GM19397 (cell line): ENCODE measurements at regions not wholly inside any gene's neighbourhood (a gene's known extent, or its start where the extent isn't known, plus 50 kb on each side); places are given as distances from the start of the nearest gene placed in this dataset.
"Not testable (repeated sequence)": the region's sequence is repeated elsewhere in the genome, so short reads cannot be mapped to it uniquely, and the experiment has no call there.

Source experiments
- ATAC-seq: cut with Tn5 transposase; IDR thresholded peaks from one replicate; pipeline ENCODE4 v1.9.1; 2021; ENCODE audit warnings: mild to moderate bottlenecking, moderate library complexity; ENCODE audit not compliant: unreplicated experiment

DNA sequence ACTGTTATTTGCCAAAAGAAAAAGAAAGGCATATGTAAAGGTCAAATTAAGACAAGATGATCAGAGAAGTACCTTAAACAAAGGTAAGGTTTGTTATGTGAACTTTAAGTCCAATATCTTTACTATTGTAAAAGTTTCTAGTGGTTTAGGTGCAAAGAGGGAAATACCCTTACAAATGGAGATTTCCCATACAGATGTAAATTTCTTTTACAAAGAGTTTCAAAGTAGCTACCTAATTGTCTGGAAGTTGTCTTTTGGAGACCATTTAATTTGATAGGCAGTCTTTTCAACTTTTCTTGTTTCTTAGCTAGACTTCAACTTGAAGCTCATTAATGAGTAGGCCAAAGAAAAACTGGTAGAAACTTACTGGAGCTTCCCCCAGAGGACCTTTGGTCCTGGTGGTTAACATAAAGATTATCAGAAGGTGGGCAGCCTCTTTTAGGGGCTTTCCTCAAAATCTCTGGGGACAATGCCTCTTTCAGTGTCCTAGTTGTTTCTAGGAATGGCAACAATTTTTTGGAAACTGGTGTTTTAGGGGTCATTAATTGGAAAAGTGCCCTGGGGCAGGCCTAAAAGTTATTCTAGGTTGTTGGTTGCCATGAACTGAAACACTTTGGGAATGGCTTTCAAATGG lies 297.3 kb downstream of the GUCY2F start:
- no peak for ATAC-seq

DNA sequence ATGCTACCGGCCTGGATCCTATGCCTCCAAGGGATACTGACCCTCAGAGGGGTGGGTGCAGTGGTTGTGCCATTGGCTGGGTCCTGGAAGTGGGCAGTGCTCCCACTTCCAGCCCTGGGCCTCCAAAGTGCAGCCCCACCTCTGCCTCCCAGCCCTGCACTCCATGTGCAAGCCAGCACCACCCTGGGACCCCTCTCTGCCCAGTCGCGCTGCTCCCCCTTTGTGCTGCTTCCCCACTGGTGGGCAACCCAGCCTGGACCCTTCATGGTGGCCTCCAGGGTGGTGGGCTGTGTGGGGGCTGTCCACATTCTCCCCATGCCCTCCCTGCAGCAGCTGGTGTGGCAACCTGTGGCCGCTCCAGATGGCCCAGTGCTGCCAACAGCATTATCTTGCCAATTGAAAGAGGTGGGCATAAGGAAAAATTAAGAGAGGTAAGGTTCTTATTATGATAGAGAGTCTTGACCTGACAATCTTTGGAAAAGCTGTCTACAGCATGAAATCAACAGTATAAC lies 309.7 kb downstream of the GUCY2F start:
- no peak for ATAC-seq

DNA sequence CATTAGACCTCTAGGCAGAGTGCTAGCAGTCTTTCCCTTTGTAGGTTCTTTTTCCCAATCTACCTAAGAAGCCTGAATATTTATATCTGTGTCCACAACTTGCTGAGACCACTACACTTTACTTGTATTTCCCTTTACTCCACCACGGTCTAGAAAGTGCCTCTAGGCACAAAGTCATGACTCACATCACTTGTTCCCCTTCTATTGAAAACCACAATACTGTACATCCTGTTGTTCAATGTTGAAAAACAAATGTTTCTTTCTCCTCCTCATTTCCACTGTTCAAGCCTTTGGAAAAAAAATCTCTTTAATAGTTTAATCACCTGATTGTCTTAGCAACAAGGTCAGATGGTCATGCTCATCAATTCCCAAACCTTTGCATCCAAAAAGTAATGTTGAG lies 326.7 kb downstream of the GUCY2F start:
- ATAC-seq, result no peak

DNA sequence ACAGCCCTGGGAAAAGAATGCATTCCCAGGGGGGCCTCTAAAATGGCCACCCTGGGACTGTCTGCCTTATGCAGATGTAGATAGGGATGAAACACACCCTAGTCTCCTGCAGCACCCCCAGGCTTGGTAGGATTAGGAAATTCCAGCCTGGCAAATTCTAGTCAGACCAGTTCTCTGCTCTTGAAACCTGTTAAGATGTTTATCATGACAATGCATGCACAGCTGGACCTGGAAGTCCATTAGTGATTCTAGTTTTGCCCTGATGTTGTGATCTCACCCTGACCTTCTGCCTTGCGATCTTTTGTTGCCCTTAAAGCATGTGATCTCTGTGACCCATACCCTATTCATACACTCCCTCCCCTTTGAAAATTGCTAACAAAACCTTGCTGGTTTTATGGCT lies 337.7 kb downstream of the GUCY2F start:
- not testable (repeated sequence) for ATAC-seq

DNA sequence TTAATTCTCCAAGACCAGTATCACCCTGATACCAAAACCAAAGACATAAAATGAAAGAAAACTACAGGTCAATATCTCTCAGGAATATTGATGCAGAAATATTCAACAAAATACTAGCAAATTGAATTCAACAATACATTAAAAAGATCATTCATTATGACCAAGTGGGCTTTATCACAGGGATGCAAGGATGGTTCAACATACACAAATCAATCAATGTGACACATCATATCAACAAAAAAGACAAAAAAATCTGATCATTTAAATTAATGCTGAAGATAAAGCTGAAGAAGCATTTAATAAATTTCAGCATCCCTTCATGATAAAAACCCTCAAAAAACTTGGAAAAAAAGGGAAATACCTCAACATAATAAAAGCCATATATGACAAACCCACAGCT lies 341.4 kb downstream of the GUCY2F start:
- ATAC-seq, result no peak

DNA sequence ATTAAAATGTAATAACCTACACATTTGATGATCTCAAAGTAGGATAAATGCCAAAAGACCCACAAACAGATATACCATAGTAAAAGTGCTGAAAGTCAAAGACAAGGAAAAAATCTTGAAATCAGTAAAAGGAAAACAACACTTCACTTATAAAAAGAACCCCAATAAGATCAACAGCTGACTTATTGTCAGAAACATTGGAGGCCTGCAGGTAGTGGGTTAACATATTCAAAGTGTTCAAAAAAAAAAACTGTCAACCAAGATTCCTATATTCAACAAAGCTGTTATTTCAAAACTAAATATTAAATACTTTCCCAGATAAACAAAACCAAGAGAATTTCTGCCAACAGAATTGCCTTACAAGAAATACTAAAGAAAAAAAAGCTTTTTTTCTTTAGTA lies 347.1 kb downstream of the GUCY2F start:
- ATAC-seq, result no peak

DNA sequence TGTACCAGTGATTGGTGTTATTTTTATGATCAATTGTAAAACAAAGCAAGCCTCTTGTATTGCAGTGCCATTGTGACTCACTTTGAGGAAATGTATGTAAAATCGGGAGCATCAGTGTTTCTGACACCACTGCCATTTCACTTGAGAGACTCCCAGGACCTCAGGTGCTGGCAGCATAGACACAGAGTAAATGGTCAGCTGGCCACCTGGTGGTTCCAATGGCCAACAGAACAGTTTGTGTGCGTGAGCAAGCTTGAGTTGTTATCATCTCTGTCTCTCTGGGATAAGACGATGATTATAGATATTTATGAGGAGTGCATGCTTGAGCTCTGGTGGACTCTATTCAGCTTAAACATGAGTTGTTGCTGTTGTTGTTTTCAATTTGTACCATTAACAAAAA lies 356.6 kb downstream of the GUCY2F start:
- no peak for ATAC-seq

DNA sequence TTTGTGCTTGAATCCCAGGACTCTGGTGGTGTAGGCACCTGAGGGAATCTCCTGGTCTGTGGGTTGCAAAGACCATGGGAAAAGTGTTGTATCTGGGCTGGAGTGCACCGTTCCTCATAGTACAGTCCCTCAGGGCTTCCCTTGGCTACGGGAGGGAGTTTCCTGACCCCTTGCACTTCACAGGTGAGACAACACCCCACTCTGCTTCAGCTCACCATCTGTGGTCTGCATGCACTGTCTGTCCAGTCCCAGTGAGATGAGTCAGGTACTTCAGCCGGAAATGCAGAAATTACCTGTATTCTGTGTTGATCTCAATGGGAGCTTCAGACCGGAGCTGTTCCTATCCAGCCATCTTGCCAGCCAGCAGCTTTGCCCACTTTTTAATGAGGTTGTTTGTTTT lies 353.0 kb upstream of the IRS4 start:
- no peak for ATAC-seq

DNA sequence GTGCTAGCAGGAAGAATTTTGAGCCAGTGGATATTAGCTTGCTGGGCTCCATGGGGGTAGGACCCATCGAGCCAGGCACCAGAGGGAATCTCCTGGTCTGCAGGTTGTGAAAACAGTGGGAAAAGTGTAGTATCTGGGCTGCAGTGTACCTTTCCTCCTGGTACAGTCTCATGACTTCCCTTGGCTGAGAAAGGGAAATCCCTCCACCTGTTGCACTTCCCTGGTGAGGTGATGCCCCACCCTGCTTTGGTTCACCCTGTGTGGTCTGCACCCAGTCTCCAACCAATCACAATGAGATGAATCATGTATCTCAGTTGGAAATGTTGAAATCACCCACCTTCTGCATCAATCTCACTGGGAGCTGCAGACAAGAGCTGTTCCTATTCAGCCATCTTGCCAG lies 341.4 kb upstream of the IRS4 start:
- ATAC-seq, result no peak

DNA sequence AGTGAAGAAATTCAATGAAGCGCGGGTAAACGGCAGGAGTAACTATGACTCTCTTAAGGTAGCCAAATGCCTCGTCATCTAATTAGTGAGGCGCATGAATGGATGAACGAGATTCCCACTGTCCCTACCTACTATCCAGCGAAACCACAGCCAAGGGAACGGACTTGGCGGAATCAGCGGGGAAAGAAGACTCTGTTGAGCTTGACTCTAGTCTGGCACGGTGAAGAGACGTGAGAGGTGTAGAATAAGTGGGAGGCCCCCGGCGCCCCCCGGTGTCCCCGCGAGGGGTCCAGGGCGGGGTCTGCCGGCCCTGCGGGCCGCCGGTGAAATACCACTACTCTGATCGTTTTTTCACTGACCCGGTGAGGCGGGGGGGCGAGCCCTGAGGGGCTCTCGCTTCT lies 317.8 kb upstream of the IRS4 start:
- ATAC-seq, result not testable (repeated sequence)

DNA sequence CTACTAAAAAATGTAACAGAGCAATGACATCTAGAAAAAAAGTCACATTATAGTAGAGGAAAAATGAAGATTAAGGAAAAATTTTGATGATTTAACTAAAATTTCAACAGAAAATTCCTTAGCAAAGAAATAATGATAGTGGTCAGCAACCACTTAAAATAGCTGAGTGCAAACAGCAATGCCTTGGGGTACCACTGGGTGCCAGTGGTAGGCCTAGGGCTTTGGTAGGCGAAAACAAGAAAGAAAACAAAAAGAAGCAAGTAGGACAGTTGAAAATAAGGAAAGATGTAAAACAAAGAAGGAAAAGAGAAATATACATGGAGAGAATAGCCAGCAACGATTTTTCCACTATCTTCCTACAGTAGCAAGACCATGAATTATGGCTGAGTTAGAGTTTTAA lies 313.5 kb upstream of the IRS4 start:
- no peak for ATAC-seq

DNA sequence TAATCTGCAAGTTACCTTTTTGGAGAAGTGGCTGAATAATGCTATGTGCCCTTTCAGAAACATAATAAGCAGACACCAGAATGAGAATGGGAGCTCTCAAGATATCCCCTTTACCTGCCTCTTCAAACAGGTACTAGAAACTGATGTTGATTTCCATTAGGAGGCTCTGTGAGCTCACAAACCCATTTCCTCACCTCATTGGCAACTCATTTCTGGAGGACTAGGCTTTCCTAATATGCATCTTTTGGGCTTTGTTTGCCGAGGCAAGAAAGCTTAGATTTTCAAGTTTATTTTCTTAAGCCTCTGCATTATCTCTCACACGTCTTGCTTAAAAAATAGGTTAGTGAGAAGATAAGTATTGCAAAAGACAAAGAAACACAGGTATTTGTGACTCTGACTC lies 313.1 kb upstream of the IRS4 start:
- ATAC-seq, result no peak

DNA sequence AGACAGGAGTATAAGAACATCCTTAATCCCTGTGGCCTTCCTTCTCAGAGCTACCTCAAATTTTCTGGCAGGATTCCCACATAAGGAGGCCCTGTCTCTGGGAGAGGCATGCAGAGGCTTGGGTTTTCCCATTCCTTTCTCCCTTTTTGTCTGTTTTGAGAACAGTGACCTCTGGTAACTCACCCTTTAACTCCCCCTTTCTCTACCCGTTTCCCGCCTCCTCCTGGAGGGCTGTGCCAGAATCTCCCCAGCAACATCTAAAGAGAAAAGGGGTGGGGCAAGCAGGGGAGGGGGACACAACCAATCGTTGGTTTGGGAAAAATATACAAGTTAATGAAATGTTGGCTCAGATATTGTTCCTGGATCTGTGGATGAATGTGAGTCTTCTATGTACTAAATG lies 303.7 kb upstream of the IRS4 start:
- ATAC-seq, result no peak

DNA sequence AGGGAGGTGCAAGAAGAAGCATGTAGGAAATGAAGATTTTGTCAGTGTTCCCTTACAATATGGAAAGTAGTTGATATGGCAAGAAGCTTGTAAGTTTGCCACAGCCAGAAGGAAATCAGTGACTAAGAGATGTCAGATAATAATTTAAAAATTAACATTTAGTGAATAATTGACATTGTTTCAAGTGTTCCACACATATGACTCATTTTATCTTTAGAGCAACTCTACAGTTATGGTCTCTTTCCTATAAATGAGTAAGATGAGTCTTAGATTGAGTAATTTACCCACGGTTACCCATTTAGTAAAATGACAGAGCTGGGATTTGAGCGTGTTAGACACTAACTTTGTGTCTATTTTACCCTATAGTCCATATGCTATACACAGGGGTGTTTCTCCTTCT lies 300.3 kb upstream of the IRS4 start:
- ATAC-seq, result peak; percentile 68

DNA sequence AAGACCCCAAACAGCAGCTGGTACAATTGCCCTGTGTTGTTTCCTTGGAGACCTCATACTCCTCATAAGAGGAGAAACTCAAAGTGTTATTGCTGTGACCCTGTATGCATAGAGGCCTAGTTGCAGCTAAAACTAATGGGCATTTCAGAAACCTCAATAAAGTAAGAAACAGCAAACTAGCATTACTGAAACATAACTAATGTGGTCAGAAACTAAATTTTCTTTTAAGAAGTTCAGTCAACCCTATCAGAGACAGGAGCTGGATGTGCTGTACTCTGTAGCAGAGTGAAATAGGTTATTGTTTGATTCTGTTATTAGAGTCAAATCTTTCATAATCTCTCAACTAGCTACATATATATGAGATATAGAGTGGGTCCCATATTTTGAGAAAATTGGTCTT lies 257.5 kb upstream of the IRS4 start:
- ATAC-seq, result no peak

DNA sequence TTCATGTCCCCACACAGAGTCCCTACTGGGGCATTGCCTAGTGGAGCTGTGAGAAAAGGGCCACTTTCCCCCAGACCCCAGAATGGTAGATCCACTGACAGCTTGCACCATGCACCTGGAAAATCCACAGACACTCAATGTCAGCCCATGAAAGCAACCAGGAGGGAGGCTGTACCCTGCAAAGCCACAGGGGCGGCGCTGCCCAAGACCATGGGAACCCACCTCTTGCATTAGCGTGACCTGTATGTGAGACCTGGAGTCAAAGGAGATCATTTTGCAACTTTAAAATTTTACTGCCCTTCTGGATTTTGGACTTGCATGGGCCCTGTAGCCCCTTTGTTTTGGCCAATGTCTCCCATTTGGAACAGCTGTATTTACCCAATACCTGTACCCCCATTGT lies 236.5 kb upstream of the IRS4 start:
- not testable (repeated sequence) for ATAC-seq

DNA sequence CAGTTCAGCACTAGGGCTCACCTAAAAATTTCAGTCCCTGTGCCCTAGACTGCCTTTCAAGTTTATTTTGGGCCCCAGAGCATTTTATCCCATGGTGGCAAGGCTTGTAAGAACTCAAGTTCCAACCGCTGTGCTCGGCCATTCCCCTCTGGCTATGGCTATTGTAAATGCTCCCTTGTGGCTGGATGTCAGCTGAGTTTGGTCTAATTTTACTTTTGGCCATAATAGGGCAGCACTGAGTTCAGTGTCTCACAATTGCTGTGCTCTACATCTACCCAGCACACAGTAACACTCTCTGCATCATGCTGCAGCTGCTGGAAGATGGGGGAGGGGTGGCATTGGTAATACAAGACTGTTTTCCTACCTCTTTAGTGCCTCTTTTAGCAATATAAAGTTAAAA lies 210.8 kb upstream of the IRS4 start:
- ATAC-seq, result no peak

DNA sequence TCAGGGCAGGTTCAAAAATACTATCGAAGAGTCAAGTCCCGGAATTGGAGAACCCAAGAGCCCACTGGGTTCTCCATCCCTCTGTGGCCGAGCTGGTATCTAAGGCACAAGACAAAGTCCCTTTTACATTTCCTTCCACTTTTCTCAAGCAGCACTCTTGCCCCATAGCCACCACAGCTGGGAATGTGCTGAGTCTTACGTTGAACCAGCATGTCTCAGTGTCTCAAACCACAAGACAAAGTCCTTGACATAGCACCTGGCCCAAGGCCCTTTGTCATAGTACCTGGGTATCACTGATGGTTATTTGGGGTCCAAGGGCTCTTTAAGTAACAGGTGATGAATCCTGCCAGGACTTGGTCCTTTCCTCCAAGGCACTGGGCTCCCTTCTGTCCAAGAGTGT lies 210.2 kb upstream of the IRS4 start:
- ATAC-seq, result no peak

DNA sequence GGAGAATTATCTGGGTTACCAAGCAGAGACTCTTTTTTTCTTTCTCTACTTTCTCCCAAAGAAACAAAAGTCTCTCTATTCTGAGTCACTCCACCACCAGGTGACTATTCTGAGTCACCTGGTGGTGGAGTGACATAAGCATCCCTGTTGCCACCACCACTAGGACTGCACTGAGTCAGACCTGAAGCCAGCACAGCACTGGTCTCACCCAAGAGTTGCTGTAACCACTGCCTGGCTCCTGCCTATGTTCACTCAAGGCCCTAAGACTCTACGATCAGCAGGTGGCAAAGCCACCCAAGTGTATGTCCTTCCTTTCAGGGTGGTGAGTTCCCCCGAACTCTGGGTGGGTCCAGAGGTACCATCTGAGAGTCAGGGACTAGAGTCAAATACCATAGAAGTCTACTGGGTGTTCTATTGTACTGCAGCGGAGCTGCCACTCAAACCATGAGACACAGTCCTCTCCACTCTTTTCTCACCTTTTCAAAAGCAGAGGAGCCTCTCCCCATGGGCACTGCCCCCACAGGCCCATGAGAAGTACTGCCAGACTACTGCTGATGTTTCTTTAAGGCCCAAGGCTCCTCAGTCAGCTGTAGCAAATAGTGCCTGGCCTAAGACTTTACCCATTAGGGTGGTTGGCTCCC lies 209.6 kb upstream of the IRS4 start:
- no peak for ATAC-seq

DNA sequence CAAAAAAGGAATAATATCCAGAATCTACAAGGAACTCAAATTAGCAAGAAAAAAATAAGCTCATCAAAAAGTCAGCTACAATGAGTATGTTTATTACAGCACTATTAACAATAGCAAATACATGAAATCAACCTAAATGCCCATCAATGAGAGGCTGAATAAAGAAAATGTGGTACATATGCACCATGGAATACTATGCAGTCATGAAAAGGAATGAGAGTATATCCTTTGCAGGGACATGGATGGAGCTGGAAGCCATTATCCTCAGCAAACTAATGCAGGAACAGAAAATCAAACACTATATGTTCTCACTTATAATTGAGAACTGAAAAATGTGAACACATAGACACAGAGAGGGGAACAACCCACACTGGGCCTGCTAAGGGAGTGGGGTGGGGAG lies 178.4 kb upstream of the IRS4 start:
- ATAC-seq, result no peak

DNA sequence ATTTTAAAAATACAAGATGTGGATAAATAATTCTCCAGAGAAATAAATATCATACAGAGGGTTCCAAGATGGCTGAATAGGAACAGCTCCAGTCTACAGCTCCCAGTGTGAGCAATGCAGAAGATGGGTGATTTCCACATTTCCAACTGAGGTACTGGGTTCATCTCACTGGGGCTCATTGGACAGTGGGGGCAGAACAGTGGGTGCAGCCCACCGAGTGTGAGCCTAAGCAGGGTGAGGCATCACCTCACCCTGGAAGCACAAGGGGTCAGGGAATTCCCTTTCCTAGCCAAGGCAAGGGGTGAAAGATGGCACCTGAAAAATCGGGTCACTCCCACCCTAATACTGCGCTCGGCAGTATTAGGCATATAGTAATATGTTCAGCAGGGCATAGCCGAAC lies 167.5 kb upstream of the IRS4 start:
- ATAC-seq, result not testable (repeated sequence)

DNA sequence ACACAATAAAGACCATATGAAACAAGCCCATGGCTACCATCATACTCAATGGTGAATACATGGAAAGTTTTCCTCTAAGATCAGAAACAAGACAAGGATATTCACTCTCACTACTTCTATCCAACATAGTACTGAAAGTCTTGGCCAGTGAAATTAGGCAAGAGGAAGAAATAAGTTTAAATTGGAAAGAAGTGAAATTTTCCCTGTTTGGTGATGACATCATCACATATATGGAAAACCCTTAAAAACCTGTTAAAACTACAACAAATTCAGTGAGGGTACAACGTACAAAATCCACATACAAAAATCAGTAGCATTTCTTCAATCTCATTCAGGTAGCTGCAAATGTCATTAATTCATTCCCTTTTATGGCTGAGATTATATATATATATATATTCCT lies 164.0 kb upstream of the IRS4 start:
- no peak for ATAC-seq

DNA sequence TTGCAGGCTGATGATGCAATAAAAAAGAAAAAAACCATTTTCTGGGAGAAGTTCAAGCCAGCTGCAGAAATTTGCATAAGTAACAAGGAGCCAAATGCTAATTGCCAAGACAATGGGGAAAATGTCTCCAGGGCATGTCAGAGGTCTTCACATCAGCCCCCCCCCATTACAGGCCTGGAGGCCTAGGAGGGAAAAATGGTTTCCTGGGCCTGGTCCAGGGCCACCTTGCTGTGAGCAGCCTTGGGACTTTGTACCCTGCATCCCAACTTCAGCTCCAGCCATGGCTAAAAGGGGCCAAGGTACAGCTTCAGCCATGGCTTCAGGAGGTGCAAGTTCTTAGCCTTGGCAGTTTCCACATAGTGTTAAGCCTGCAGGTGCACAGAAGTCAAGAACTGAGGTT lies 160.0 kb upstream of the IRS4 start:
- not testable (repeated sequence) for ATAC-seq
